ENCODE measurements at regions not wholly inside any gene's neighbourhood (a gene's known extent, or its start where the extent isn't known, plus 50 kb on each side); places are given as distances from the start of the nearest gene placed in this dataset.

DNA sequence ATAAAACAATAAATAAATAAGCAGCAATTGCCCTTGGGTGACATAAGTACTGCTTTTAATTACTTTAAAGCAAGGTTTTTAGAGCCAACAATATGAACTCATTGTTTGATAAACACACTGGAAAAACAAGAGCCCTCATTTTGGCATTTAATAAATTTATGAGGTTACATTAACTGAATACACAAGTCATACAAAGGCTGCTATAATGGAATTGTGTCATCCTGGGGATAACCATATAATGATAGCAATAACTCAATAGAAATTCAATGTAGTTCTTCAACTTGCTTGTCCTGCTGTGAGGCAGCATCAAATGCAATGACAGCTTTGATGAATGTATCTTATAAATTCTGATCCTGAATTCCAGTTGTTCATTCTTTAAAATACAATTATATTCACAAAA lies 1512.5 kb downstream of the STIM2 start:
- ATAC-seq (no peak), DNase-seq (ENCODE audit: low spot score) (no peak)
- no peaks in the 10 kb centered on the region for H3K27me3 Mint-ChIP-seq (ENCODE audit: insufficient read depth, low read depth, poor library complexity)
- no peak overlapping the region for H3K4me3 Mint-ChIP-seq
- Histone ChIP-seq H3K79me2 (replicated peaks; ENCODE audit: insufficient read depth) (no peaks in the 10 kb centered on the region), H3K27me3 (ENCODE audit: insufficient read depth) (no peaks in the 10 kb centered on the region), H2AFZ (no peak overlapping the region), H3K9me2 (ENCODE audit: insufficient read depth) (0 out of 2 replicates have a peak, but pooled peaks cover 6% of the 10 kb centered on the region), H3K4me1 (ENCODE audit: insufficient read depth) (no peaks in the 10 kb centered on the region), H4K20me1 (replicated peaks; ENCODE audit: insufficient read depth) (no peaks in the 10 kb centered on the region), H3K4me3 (no peak overlapping the region), H3F3A (replicated peaks; ENCODE audit: low read depth) (no peaks in the 10 kb centered on the region), H3K27ac (ENCODE audit: low read depth) (no peak overlapping the region), H3K36me3 (ENCODE audit: insufficient read depth) (no peaks in the 10 kb centered on the region), H3K4me2 (no peak overlapping the region)
- TF ChIP-seq, protein P1, sequence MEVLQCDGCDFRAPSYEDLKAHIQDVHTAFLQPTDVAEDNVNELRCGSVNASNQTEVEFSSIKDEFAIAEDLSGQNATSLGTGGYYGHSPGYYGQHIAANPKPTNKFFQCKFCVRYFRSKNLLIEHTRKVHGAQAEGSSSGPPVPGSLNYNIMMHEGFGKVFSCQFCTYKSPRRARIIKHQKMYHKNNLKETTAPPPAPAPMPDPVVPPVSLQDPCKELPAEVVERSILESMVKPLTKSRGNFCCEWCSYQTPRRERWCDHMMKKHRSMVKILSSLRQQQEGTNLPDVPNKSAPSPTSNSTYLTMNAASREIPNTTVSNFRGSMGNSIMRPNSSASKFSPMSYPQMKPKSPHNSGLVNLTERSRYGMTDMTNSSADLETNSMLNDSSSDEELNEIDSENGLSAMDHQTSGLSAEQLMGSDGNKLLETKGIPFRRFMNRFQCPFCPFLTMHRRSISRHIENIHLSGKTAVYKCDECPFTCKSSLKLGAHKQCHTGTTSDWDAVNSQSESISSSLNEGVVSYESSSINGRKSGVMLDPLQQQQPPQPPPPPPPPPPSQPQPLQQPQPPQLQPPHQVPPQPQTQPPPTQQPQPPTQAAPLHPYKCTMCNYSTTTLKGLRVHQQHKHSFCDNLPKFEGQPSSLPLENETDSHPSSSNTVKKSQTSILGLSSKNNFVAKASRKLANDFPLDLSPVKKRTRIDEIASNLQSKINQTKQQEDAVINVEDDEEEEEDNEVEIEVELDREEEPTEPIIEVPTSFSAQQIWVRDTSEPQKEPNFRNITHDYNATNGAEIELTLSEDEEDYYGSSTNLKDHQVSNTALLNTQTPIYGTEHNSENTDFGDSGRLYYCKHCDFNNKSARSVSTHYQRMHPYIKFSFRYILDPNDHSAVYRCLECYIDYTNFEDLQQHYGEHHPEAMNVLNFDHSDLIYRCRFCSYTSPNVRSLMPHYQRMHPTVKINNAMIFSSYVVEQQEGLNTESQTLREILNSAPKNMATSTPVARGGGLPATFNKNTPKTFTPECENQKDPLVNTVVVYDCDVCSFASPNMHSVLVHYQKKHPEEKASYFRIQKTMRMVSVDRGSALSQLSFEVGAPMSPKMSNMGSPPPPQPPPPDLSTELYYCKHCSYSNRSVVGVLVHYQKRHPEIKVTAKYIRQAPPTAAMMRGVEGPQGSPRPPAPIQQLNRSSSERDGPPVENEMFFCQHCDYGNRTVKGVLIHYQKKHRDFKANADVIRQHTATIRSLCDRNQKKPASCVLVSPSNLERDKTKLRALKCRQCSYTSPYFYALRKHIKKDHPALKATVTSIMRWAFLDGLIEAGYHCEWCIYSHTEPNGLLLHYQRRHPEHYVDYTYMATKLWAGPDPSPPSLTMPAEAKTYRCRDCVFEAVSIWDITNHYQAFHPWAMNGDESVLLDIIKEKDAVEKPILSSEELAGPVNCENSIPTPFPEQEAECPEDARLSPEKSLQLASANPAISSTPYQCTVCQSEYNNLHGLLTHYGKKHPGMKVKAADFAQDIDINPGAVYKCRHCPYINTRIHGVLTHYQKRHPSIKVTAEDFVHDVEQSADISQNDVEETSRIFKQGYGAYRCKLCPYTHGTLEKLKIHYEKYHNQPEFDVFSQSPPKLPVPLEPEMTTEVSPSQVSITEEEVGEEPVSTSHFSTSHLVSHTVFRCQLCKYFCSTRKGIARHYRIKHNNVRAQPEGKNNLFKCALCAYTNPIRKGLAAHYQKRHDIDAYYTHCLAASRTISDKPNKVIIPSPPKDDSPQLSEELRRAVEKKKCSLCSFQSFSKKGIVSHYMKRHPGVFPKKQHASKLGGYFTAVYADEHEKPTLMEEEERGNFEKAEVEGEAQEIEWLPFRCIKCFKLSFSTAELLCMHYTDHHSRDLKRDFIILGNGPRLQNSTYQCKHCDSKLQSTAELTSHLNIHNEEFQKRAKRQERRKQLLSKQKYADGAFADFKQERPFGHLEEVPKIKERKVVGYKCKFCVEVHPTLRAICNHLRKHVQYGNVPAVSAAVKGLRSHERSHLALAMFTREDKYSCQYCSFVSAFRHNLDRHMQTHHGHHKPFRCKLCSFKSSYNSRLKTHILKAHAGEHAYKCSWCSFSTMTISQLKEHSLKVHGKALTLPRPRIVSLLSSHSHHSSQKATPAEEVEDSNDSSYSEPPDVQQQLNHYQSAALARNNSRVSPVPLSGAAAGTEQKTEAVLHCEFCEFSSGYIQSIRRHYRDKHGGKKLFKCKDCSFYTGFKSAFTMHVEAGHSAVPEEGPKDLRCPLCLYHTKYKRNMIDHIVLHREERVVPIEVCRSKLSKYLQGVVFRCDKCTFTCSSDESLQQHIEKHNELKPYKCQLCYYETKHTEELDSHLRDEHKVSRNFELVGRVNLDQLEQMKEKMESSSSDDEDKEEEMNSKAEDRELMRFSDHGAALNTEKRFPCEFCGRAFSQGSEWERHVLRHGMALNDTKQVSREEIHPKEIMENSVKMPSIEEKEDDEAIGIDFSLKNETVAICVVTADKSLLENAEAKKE (CRISPR knock-in tag; IDR thresholded peaks at IDR 0.05) = no peak
- TF ChIP-seq EZH2phosphoT487 (IDR thresholded peaks at IDR 0.05; ENCODE audit: unreplicated experiment) (no peak), STAT1 (IDR thresholded peaks at IDR 0.05; ENCODE audit: unreplicated experiment) (no peak), EZH2 (IDR thresholded peaks at IDR 0.05; ENCODE audit: low read depth, unreplicated experiment) (no peak), ZNF331 (CRISPR knock-in tag; IDR thresholded peaks at IDR 0.05; ENCODE audit: low read depth) (no peak), CREB1 (CRISPR knock-in tag; IDR thresholded peaks at IDR 0.05; ENCODE audit: low read depth) (no peak), POLR2AphosphoS5 (IDR thresholded peaks at IDR 0.05; ENCODE audit: low read depth) (no peak)
- TF ChIP-seq, protein P2, sequence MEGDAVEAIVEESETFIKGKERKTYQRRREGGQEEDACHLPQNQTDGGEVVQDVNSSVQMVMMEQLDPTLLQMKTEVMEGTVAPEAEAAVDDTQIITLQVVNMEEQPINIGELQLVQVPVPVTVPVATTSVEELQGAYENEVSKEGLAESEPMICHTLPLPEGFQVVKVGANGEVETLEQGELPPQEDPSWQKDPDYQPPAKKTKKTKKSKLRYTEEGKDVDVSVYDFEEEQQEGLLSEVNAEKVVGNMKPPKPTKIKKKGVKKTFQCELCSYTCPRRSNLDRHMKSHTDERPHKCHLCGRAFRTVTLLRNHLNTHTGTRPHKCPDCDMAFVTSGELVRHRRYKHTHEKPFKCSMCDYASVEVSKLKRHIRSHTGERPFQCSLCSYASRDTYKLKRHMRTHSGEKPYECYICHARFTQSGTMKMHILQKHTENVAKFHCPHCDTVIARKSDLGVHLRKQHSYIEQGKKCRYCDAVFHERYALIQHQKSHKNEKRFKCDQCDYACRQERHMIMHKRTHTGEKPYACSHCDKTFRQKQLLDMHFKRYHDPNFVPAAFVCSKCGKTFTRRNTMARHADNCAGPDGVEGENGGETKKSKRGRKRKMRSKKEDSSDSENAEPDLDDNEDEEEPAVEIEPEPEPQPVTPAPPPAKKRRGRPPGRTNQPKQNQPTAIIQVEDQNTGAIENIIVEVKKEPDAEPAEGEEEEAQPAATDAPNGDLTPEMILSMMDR (conservative IDR thresholded peaks at IDR 0.05; ENCODE audit: low read depth in 2 of 2) = no peak
- TF ChIP-seq, protein P3, sequence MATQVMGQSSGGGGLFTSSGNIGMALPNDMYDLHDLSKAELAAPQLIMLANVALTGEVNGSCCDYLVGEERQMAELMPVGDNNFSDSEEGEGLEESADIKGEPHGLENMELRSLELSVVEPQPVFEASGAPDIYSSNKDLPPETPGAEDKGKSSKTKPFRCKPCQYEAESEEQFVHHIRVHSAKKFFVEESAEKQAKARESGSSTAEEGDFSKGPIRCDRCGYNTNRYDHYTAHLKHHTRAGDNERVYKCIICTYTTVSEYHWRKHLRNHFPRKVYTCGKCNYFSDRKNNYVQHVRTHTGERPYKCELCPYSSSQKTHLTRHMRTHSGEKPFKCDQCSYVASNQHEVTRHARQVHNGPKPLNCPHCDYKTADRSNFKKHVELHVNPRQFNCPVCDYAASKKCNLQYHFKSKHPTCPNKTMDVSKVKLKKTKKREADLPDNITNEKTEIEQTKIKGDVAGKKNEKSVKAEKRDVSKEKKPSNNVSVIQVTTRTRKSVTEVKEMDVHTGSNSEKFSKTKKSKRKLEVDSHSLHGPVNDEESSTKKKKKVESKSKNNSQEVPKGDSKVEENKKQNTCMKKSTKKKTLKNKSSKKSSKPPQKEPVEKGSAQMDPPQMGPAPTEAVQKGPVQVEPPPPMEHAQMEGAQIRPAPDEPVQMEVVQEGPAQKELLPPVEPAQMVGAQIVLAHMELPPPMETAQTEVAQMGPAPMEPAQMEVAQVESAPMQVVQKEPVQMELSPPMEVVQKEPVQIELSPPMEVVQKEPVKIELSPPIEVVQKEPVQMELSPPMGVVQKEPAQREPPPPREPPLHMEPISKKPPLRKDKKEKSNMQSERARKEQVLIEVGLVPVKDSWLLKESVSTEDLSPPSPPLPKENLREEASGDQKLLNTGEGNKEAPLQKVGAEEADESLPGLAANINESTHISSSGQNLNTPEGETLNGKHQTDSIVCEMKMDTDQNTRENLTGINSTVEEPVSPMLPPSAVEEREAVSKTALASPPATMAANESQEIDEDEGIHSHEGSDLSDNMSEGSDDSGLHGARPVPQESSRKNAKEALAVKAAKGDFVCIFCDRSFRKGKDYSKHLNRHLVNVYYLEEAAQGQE (IDR thresholded peaks at IDR 0.05; ENCODE audit: unreplicated experiment) = no peak
- no peaks in the 10 kb centered on the region for H3K4me1 Mint-ChIP-seq
- peaks cover 4% of the 10 kb centered on the region; the same call in 1 of the 3 replicates for H3K9me3 Mint-ChIP-seq
- no peaks in the 10 kb centered on the region for H3K36me3 Mint-ChIP-seq (ENCODE audit: low read depth)
- H3K27ac Mint-ChIP-seq = no peak overlapping the region
